Astrocyte of the cerebellum (primary cell): ENCODE measurements at regions not wholly inside any gene's neighbourhood (a gene's known extent, or its start where the extent isn't known, plus 50 kb on each side); places are given as distances from the start of the nearest gene placed in this dataset.

Experiments
- DNase-seq: peaks from one replicate; pipeline ENCODE4 v3.0.0-alpha.2; 2011; ENCODE audit warnings: low read depth
- H3K4me3 ChIP-seq: 2 replicates; pipeline ENCODE4 v1.5.1; 2011; ENCODE audit warnings: mild to moderate bottlenecking, low read depth, low read length, moderate library complexity
- in situ Hi-C: cut with HindIII; loops from 2 replicates; pipeline ENCODE4 v1.10.0; 2017; ENCODE audit warnings: low sequenced_read_pairs
- TF ChIP-seq, protein P1 (sequence below): IDR thresholded peaks from 2 replicates; pipeline ENCODE4 v1.5.1; 2012; ENCODE audit warnings: low read length, low read depth, moderate library complexity, mild to moderate bottlenecking; ENCODE audit errors: missing control alignments

DNA sequence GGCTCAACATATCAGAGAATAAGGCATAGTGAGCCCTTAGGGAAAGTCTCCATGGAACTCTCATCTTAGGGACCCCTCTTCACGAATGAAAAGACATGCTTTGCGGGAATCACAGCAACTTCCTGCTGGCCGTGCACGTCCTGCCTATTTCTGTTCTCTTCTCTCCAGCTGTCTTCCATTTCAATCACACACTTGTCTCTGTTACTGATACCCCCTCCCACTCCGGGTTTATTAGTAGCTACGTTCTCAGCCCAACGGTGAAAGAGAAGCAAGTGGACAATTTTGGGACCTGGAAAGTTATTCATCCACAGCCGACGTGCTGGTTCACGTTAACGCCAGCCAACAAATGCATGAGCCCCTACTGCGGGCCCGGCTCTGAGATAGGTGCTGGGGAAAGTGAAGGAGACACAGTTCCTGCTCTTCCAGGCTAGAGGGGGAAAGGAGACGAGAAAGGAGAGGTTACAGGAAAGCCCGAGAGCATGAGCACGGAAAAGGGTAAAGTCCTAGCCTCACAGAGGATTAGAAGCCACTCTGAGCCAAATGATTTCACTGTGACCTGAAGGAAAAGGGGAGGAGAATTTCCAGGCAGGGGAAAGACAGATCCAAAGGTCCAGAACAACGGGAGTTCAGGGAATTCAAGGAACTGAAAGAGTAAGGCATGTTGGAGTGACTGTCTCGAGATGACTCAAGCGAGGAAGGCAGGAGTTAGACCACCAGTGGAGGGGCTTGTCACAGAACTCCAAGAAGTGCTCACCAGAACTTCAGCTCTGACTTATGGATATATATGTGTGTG is 81.8 kb upstream of the CLDN10 start:
- TF ChIP-seq, protein P1, sequence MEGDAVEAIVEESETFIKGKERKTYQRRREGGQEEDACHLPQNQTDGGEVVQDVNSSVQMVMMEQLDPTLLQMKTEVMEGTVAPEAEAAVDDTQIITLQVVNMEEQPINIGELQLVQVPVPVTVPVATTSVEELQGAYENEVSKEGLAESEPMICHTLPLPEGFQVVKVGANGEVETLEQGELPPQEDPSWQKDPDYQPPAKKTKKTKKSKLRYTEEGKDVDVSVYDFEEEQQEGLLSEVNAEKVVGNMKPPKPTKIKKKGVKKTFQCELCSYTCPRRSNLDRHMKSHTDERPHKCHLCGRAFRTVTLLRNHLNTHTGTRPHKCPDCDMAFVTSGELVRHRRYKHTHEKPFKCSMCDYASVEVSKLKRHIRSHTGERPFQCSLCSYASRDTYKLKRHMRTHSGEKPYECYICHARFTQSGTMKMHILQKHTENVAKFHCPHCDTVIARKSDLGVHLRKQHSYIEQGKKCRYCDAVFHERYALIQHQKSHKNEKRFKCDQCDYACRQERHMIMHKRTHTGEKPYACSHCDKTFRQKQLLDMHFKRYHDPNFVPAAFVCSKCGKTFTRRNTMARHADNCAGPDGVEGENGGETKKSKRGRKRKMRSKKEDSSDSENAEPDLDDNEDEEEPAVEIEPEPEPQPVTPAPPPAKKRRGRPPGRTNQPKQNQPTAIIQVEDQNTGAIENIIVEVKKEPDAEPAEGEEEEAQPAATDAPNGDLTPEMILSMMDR = no peak
- no peak overlapping the region for H3K4me3 ChIP-seq
- in situ Hi-C loops = no loop called here
- DNase-seq = no peak

DNA sequence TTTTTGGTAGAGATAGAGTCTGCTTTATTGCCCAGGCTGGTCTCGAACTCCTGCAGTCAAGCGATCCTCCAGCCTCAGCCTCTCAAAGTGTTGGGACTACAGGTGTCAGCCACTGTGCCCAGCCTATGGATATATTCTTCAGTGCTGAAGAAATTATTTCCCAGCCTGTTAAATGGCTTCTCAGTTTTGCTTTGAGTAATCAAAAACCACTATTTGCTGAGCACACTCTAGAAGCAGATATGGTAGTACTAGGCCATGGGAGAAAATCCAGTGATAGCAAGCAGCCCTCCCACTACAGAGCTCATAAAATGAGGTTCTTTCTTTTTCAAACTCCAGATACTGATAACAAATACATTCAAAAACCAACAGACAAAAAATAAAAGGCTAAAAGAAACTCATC is 80.6 kb upstream of the CLDN10 start:
- no peak for DNase-seq
- in situ Hi-C loops = no loop called here
- no peak overlapping the region for H3K4me3 ChIP-seq
- TF ChIP-seq, protein P1 = no peak

DNA sequence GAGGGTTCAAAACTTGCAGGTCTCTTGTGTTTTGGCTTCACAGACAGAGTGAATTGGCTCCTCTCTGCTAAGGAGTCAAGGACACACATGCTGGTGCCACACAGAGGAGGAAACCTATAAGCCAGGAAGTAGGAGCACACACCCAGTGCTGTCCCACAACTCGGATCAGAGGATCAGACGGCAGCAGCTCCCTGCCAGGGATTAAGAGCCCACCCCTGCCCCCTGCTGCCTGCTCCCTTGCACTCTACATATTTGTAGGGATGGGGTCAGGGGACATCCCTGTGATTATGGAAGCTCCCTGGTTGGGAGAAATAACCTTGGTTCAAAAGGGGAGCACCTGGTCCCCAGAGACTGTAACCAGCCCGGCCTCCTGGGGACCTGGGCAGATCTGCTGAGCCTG is 77.5 kb upstream of the CLDN10 start:
- H3K4me3 ChIP-seq = no peak overlapping the region
- no peak for DNase-seq
- in situ Hi-C loops = no loop called here
- TF ChIP-seq, protein P1 = no peak

DNA sequence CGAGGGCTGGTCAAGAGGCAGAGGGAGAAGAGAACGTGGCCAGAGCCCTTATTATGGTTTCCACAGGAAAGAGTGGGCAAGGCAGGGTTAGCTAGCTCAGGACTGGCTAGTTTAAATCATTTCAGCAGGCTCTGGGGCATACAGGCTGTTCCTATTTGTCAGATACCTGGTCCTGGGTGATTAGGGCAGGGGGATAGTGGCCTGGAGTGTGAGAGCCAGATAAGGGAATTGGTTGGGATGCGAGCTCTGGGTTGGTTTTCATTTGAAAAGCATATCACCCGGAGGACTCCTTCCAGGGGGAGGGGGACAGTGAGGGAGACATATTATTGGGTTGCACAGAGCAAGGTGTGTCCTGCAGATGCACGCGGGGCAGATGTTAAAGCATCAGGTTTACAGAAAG is 75.3 kb upstream of the CLDN10 start:
- in situ Hi-C loops = no loop called here
- H3K4me3 ChIP-seq = no peak overlapping the region
- DNase-seq = no peak
- TF ChIP-seq, protein P1 = no peak

DNA sequence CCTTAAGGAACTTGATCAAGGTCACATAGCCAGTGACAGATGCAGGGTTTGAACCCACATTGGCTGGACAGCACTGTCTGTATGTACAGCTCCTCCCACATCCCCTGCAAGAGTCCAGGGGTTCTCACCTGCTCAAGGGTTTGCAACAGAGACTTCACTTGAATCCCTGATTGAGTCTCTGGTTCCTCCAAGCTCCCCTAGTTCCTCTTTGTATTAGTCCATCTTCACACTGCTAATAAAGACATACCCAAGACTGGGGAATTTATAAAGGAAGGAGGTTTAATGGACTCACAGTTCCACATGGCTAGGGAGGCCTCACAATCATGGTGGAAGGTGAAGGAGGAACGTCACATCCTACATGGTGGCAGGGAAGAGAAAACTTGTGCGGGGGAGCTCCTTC is 72.8 kb upstream of the CLDN10 start:
- H3K4me3 ChIP-seq = no peak overlapping the region
- no peak for DNase-seq
- in situ Hi-C loops = no loop called here
- TF ChIP-seq, protein P1 = no peak

DNA sequence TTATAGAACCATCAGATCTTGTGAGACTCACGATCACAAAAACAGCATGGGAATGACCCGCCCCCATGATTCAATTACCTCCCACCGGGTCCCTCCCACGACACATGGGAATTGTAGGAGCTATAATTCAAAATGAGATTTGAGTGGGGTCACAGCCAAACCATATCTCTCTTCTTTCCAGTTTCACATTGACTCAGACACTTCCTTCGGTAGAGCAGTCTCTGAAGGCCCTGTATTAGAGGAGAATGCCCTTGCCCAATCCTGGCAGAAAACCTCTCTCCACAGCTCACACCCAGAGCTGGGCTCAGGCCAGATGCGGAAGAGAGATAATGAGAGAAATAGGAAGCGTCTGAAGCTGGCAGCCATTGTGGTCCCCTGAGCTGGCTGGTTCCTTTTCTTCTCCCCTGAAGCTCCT is 72.4 kb upstream of the CLDN10 start:
- in situ Hi-C loops = no loop called here
- TF ChIP-seq, protein P1 = no peak
- H3K4me3 ChIP-seq = no peak overlapping the region
- DNase-seq = no peak
